ENCODE measurements at regions not wholly inside any gene's neighbourhood (a gene's known extent, or its start where the extent isn't known, plus 50 kb on each side); places are given as distances from the start of the nearest gene placed in this dataset.

- no peak for TF ChIP-seq CTCF (conservative IDR thresholded peaks at IDR 0.05; ENCODE audit: low read length)
- TF ChIP-seq EZH2phosphoT487 (IDR thresholded peaks at IDR 0.05; ENCODE audit: borderline replicate concordance) = no peak
Observed at GRCh38 chr11:134880788-134881187, 468.7 kb upstream of the B3GAT1 start.

Data from Loucy (cell line).